SK-N-MC (cell line): ENCODE measurements at regions not wholly inside any gene's neighbourhood (a gene's known extent, or its start where the extent isn't known, plus 50 kb on each side); places are given as distances from the start of the nearest gene placed in this dataset.

ENCODE experiments used
- DNase-seq: peaks from one replicate; pipeline ENCODE4 v3.0.0-alpha.2; 2011; ENCODE audit warnings: low read depth, low spot score
- H3K27ac ChIP-seq: fragments of 200-600 bp; sonication (generic); 2 replicates; pipeline ENCODE4 v1.5.1; 2016; ENCODE audit warnings: mixed run types
- H3K36me3 ChIP-seq: fragments of 200-600 bp; sonication (generic); 2 replicates; pipeline ENCODE4 v1.6.1; 2017; ENCODE audit warnings: antibody characterized with exemption, low read length, mixed read lengths; ENCODE audit not compliant: insufficient read depth
- H3K4me3 ChIP-seq: fragments of 200-600 bp; sonication (generic); 2 replicates; pipeline ENCODE4 v1.5.1; 2016
- H3K9ac ChIP-seq: fragments of 200-600 bp; sonication (generic); 2 replicates; pipeline ENCODE4 v1.8.0; 2017; ENCODE audit warnings: mixed run types, mixed read lengths; ENCODE audit not compliant: insufficient read length
- H3K9me3 ChIP-seq: fragments of 200-600 bp; sonication (generic); 2 replicates; pipeline ENCODE4 v1.6.1; 2017; ENCODE audit warnings: low read depth, mild to moderate bottlenecking, antibody characterized with exemption, low read length, moderate library complexity, mixed read lengths
- EZH2 ChIP-seq: fragments of 200-600 bp; sonication (generic); IDR thresholded peaks from one replicate; pipeline ENCODE4 v1.6.1; 2017; ENCODE audit warnings: antibody characterized with exemption
- FOXP2 ChIP-seq: optimal IDR thresholded peaks from 2 replicates; pipeline ENCODE3; 2011; ENCODE audit warnings: mild to moderate bottlenecking, moderate library complexity; ENCODE audit not compliant: insufficient read depth; ENCODE audit errors: extremely low read length, control extremely low read depth
- POLR2AphosphoS5 ChIP-seq: IDR thresholded peaks from 2 replicates; pipeline ENCODE4 v1.6.1; 2012; ENCODE audit warnings: mild to moderate bottlenecking, low read depth, low read length, borderline replicate concordance

DNA sequence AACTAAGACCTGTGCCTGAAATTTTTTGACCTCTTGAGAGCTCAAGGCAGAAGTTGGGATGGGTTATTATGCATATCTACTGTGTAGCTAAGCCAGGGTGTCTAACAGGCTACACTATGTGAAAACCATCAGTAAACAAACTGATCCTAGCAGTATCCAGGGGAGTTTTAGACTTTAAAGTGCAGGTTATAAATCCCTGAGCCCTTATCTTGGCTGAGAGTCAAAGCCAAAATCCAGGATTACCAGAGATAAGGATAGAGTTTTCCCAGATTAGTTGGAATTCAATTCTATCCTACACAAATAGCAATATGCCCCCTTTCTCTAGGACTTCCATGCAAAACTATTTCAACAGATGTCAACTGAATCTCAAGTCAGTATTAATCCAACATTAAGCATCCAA is 1229.7 kb downstream of the GRIK2 start:
- TF ChIP-seq FOXP2 (no peak), POLR2AphosphoS5 (no peak), EZH2 (no peak)
- Histone ChIP-seq H3K36me3 (no peaks in the 10 kb centered on the region), H3K4me3 (no peak overlapping the region), H3K9me3 (peaks cover 4% of the 10 kb centered on the region; the same call in 1 of the 2 replicates), H3K9ac (no peak overlapping the region), H3K27ac (no peak overlapping the region)
- no peak for DNase-seq

DNA sequence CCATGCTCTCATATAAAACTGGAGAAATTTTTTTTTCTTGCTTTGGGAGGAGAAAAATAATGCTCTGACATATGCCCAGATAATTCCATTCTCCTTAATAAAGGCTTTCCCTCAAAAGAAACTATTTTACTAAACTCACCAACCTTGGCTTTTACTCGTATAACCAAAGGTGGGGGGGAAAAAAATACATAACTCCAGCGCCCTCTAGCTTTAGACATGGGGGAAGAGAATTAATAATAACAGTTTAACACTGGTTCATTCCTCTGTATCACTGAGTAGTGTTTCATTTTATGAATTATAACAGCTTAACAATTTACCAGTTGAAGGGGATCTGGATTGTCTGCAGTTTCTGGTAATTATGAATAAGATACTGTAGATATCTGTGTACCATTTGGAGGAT is 1226.1 kb downstream of the GRIK2 start:
- TF ChIP-seq FOXP2 (no peak), POLR2AphosphoS5 (no peak), EZH2 (no peak)
- Histone ChIP-seq H3K36me3 (no peaks in the 10 kb centered on the region), H3K9me3 (peaks cover 2% of the 10 kb centered on the region; the same call in 1 of the 2 replicates), H3K4me3 (no peak overlapping the region), H3K27ac (no peak overlapping the region), H3K9ac (no peak overlapping the region)
- DNase-seq: no peak

DNA sequence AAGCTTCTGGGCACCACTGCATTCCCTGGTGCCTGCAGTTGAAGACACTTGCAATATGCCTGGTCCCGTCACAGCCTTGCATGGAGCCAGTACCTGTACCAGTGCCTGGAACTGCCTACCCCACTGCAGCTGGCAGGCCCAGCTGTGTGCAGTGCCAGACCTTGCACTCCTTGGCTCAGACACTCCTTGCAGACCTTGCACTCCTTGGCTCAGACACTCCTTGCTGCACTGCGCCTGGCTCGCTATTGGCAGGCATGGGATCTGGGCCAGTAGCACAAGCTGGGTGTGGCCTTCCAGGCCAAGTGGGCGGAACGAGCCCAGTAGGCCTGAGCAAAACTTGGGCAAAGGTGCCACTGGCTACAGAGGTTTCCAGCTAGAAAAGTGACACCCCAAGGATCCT is 1189.1 kb downstream of the GRIK2 start:
- no peaks in the 10 kb centered on the region for H3K36me3 ChIP-seq
- H3K9me3 ChIP-seq: no peaks in the 10 kb centered on the region
- no peak overlapping the region for H3K9ac ChIP-seq
- no peak overlapping the region for H3K27ac ChIP-seq
- no peak for DNase-seq
- H3K4me3 ChIP-seq: no peak overlapping the region
- no peak for TF ChIP-seq EZH2

DNA sequence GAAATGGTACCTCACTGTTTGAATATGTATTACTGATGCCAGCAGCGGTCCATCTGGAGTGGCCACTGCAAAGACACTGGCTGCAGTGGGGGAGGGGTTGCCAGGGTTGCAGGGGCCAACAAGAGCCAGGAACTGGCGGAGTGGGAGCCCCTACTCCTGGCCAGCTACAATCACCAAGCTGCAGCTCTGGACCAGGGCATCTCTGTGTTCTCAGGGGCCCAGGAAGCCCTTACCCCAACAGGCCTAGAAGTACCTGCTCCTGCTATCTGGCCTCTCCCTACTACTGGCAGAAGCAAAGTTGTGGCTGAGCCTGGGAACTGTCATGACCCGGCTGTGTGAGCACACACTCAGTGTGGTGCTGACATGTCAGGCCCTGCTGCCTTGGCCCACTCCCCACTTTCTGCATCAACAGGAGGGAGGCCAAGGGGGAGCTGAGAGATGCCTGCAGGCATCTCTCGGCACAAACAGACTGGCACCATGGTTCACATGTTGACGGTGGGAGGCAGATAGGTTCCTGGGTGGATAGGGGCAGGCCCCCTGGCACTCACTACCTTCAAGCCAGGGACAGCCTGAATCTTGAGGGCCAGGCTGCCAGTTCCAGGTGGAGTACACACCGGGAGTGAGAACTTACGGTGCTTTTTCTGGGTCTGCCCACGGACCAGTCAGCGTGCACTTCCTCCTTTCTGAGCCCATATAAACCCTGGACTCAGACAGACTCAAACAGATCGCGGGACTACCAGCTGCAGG is 1188.0 kb downstream of the GRIK2 start:
- H3K9me3 ChIP-seq: no peaks in the 10 kb centered on the region
- H3K36me3 ChIP-seq: no peaks in the 10 kb centered on the region
- no peak overlapping the region for H3K4me3 ChIP-seq
- H3K27ac ChIP-seq: no peak overlapping the region
- TF ChIP-seq EZH2: no peak
- no peak for TF ChIP-seq FOXP2
- TF ChIP-seq POLR2AphosphoS5: no peak
- H3K9ac ChIP-seq: no peak overlapping the region
- no peak for DNase-seq

DNA sequence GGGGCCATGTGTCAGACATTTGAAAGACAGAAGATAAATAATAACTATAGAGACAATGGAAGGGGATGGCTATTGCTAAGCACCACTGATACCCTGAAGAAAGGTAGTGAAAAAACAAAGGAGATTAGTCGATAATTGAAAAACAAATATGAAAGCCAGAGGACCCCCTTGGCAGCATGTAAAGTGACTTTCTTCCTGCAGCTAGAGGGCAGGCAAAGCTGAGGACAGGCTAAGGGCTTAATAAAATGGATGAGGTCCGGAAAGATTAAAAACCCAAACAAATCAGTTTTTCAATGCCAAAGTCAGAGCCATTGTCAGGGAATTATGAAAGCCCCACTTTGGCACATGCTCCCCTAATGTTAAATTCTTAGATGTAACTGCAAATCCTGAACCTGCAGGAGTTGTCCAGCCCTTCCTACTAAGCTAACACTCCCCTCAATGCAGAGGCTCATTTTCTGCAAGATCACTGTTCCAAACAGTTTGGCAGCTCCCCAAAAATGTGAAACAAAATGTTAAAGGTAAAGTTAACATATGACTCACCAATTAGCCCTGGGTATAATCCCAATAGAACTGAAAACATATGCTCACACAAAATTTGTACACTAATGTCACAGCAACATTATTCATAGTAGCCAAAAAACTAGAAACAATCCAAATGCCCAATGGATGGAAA is 1177.9 kb downstream of the GRIK2 start:
- Histone ChIP-seq H3K36me3 (no peaks in the 10 kb centered on the region), H3K9me3 (no peaks in the 10 kb centered on the region)

DNA sequence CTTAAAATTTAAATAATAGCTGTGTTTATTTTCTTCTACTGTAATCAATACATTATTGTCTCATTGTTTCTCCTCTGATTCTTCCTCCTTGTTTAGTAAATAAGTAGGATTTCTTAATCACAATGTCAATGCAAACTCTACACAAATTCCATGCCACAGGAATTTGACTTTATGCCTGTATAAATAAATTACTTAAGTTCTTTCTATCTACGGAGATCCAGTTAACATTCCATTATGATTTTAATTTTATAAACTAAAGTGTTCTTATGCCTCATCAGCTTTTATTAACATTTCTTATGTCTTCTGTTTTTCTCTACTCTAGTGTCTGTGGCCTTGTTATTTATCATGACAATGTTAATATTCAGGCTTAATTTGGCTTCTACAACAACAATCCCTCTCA is 1169.2 kb downstream of the GRIK2 start:
- Histone ChIP-seq H3K36me3 (no peaks in the 10 kb centered on the region), H3K9ac (no peak overlapping the region), H3K9me3 (no peaks in the 10 kb centered on the region), H3K4me3 (no peak overlapping the region), H3K27ac (no peak overlapping the region)
- TF ChIP-seq POLR2AphosphoS5 (no peak), FOXP2 (no peak), EZH2 (no peak)
- DNase-seq: no peak

More for the DNA sequence above, 1177.9 kb downstream of the GRIK2 start:
- H3K4me3 ChIP-seq: no peak overlapping the region
- no peak for DNase-seq
- H3K27ac ChIP-seq: no peak overlapping the region
- H3K9ac ChIP-seq: no peak overlapping the region
- no peak for TF ChIP-seq FOXP2
- TF ChIP-seq POLR2AphosphoS5: no peak
- no peak for TF ChIP-seq EZH2

DNA sequence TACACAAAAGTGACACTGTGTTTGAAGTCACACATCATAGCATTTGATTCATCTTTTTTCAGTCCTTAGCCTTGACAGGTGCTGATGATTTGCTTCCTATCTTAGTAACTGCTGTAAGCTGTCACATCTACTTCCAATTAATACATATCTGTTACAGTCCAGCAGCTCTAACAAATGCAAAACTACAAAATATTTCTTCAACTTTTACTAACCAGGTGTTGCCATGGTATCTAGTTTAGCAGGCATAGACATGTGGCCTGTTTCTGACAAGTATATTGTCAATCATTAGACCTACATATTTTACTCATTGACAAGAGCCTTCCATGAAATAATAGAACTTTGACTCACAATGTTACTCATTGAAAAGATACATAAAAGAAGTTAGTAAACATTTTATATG is 1159.7 kb downstream of the GRIK2 start:
- no peak overlapping the region for H3K27ac ChIP-seq
- no peak for TF ChIP-seq FOXP2
- no peak for TF ChIP-seq EZH2
- no peak for TF ChIP-seq POLR2AphosphoS5
- no peaks in the 10 kb centered on the region for H3K36me3 ChIP-seq
- no peak for DNase-seq
- H3K9ac ChIP-seq: no peak overlapping the region
- H3K9me3 ChIP-seq: no peaks in the 10 kb centered on the region; the same call in 1 of the 2 replicates
- no peak overlapping the region for H3K4me3 ChIP-seq

DNA sequence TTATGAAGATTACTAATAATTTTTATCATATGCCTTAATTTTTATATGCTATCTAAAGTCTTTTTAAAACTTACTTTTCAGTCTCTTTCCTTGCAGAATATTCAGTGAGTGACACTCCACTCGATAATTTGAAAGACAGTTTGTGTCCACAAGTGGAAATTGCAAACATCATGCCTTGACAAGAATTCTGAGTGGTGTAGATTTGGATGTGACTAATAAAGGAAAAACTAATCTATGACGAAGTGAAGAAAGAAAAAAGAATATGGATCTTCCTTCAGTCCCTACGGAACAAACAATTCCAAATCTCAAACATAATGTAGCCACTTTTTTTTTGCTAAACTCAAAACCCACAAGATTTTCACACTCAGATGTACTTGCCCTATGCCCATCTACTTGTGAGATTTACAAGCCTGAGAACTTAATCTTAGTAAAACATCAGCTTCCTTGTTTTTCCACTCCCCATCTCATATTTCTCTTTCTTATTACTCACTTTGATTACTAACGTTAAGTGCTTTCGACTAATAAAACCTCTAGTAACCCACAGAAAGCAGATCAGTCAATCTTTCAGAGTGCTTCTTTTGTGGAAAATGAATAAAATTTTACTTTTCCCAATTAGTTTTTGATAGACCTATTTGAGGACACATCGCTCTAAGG is 1155.8 kb downstream of the GRIK2 start:
- TF ChIP-seq FOXP2 (no peak), EZH2 (no peak), POLR2AphosphoS5 (no peak)
- no peaks in the 10 kb centered on the region for H3K36me3 ChIP-seq

More for the DNA sequence above, 1155.8 kb downstream of the GRIK2 start:
- Histone ChIP-seq H3K9me3 (no peaks in the 10 kb centered on the region; the same call in 1 of the 2 replicates), H3K4me3 (no peak overlapping the region), H3K27ac (no peak overlapping the region), H3K9ac (no peak overlapping the region)
- DNase-seq: no peak
